Breast epithelium (tissue), 4 donors: ENCODE measurements at regions not wholly inside any gene's neighbourhood (a gene's known extent, or its start where the extent isn't known, plus 50 kb on each side); places are given as distances from the start of the nearest gene placed in this dataset.

ENCODE experiments used
- DNase-seq, 2 donors: peaks; one replicate each; pipeline ENCODE4 v3.0.0-alpha.2; 2019; ENCODE audit warnings: low spot score in 2 of 2
- H3K27ac ChIP-seq, 2 donors: fragments of 200-600 bp; sonication (generic) in 1 of 2; one replicate each; pipeline ENCODE4 v1.5.1; 2016 to 2019; ENCODE audit warnings: mild to moderate bottlenecking in 1 of 2
- H3K27me3 ChIP-seq, 2 donors: fragments of 200-600 bp; sonication (generic) in 1 of 2; one replicate each; pipeline versions ENCODE4 v1.5.1 to v1.6.0; 2017 to 2019; ENCODE audit warnings: control low read depth in 1 of 2, mild to moderate bottlenecking in 1 of 2
- H3K36me3 ChIP-seq: fragments of 200-600 bp; one replicate; pipeline ENCODE4 v1.5.1; 2019
- H3K4me1 ChIP-seq, 2 donors: fragments of 200-600 bp; sonication (generic); one replicate each; pipeline ENCODE4 v1.5.1; 2016 to 2019; ENCODE audit warnings: control low read depth in 1 of 2
- H3K4me3 ChIP-seq, 3 donors: fragments of 200-600 bp; sonication (generic); 1 replicate in 2 of 3; 2 replicates in 1 of 3; pipeline ENCODE4 v1.5.1; 2016 to 2019; ENCODE audit warnings: mild to moderate bottlenecking in 3 of 3, moderate library complexity in 2 of 3
- H3K9me3 ChIP-seq, 2 donors: fragments of 200-600 bp; sonication (generic) in 1 of 2; one replicate each; pipeline ENCODE4 v1.5.1; 2016 to 2019; ENCODE audit warnings: control low read depth in 1 of 2
- POLR2A ChIP-seq: fragments of 450-650 bp; IDR thresholded peaks from one replicate; pipeline ENCODE4 v1.6.1; 2016; ENCODE audit warnings: antibody characterized with exemption, mild to moderate bottlenecking, moderate library complexity
- POLR2AphosphoS5 ChIP-seq, 3 donors: sonication (generic); formaldehyde crosslinking; IDR thresholded peaks; one replicate each; pipeline ENCODE4 v1.6.1; 2017; ENCODE audit warnings: antibody characterized with exemption in 3 of 3
- intact Hi-C: fragments of 100-400 bp; cut with DNase I; formaldehyde crosslinking; loops from one replicate; pipeline ENCODE4 v1.15.1; 2023; ENCODE audit warnings: low total_unique reads
- TF ChIP-seq, protein P1 (sequence below), 3 donors: fragments of 450-650 bp; IDR thresholded peaks; one replicate each; pipeline ENCODE4 v1.5.1; 2016 to 2017; ENCODE audit warnings: antibody characterized with exemption in 3 of 3, mild to moderate bottlenecking in 3 of 3, moderate library complexity in 3 of 3

- H3K4me1 ChIP-seq, result no peaks in the 10 kb centered on the region
- no peaks in the 10 kb centered on the region for H3K36me3 ChIP-seq
- H3K4me3 ChIP-seq, result no peak overlapping the region
- no peak for DNase-seq
- TF ChIP-seq POLR2AphosphoS5 (IDR thresholded peaks at IDR 0.05) (no peak), POLR2A (no peak)
- TF ChIP-seq, protein P1, sequence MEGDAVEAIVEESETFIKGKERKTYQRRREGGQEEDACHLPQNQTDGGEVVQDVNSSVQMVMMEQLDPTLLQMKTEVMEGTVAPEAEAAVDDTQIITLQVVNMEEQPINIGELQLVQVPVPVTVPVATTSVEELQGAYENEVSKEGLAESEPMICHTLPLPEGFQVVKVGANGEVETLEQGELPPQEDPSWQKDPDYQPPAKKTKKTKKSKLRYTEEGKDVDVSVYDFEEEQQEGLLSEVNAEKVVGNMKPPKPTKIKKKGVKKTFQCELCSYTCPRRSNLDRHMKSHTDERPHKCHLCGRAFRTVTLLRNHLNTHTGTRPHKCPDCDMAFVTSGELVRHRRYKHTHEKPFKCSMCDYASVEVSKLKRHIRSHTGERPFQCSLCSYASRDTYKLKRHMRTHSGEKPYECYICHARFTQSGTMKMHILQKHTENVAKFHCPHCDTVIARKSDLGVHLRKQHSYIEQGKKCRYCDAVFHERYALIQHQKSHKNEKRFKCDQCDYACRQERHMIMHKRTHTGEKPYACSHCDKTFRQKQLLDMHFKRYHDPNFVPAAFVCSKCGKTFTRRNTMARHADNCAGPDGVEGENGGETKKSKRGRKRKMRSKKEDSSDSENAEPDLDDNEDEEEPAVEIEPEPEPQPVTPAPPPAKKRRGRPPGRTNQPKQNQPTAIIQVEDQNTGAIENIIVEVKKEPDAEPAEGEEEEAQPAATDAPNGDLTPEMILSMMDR (IDR thresholded peaks at IDR 0.05), result no peak
- no peaks in the 10 kb centered on the region for H3K9me3 ChIP-seq
- no peak overlapping the region for H3K27ac ChIP-seq
- no peaks in the 10 kb centered on the region for H3K27me3 ChIP-seq
- intact Hi-C loops, result no loop called here
These were observed 210.7 kb downstream of the EFCAB11 start for GRCh38 chr14:89743828-89744227.

GRCh38 chr14:89740241-89740640 is 214.3 kb downstream of the EFCAB11 start:
- H3K4me1 ChIP-seq, result no peaks in the 10 kb centered on the region
- no peaks in the 10 kb centered on the region for H3K27me3 ChIP-seq
- TF ChIP-seq POLR2AphosphoS5 (IDR thresholded peaks at IDR 0.05) (no peak), POLR2A (no peak)
- TF ChIP-seq, protein P1 (IDR thresholded peaks at IDR 0.05), result no peak
- H3K9me3 ChIP-seq, result no peaks in the 10 kb centered on the region
- H3K27ac ChIP-seq, result peak overlapping the region in 1 of 2 donors; percentile 45
- DNase-seq, result no peak
- intact Hi-C loops, result no loop called here
- no peaks in the 10 kb centered on the region for H3K36me3 ChIP-seq
- H3K4me3 ChIP-seq, result no peak overlapping the region

- no peaks in the 10 kb centered on the region for H3K9me3 ChIP-seq
- H3K27ac ChIP-seq, result no peak overlapping the region
- no peak for DNase-seq
- no peak overlapping the region for H3K4me3 ChIP-seq
- no peaks in the 10 kb centered on the region for H3K36me3 ChIP-seq
- intact Hi-C loops, result no loop called here
- H3K4me1 ChIP-seq, result no peaks in the 10 kb centered on the region
- no peaks in the 10 kb centered on the region for H3K27me3 ChIP-seq
- TF ChIP-seq POLR2AphosphoS5 (IDR thresholded peaks at IDR 0.05) (no peak), POLR2A (no peak)
- TF ChIP-seq, protein P1 (IDR thresholded peaks at IDR 0.05), result no peak
These were observed 217.6 kb downstream of the EFCAB11 start for GRCh38 chr14:89736881-89737280.

DNA sequence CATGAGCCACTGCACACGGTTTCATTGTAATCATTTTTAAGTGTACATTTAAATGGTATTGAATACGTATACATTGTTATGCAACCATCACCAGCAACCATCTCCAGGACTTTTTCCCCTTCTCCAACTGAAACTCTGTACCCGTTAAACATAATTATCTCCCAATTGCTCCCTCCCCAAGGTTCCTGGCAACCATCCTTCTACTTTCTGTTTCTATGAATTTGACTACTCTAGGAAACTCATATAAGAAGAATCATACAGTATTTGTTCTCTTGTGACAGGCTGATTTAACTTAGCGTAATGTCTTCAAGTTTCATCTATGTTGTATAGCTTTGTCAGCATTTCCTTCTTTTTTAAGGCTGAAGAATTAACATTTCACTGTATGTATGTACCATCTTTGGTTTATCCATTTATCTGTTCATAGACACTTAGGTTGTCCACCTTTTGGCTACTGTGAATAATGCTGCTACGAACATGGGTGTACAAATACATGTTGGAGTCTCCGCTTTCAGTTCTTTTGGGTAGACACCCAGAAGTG is 223.1 kb downstream of the EFCAB11 start:
- no peak overlapping the region for H3K4me3 ChIP-seq
- intact Hi-C loops, result no loop called here
- no peaks in the 10 kb centered on the region for H3K27me3 ChIP-seq
- no peaks in the 10 kb centered on the region for H3K4me1 ChIP-seq
- TF ChIP-seq POLR2AphosphoS5 (IDR thresholded peaks at IDR 0.05) (no peak), POLR2A (no peak)
- TF ChIP-seq, protein P1 (IDR thresholded peaks at IDR 0.05), result no peak
- H3K36me3 ChIP-seq, result no peaks in the 10 kb centered on the region
- DNase-seq, result no peak
- no peaks in the 10 kb centered on the region for H3K9me3 ChIP-seq
- H3K27ac ChIP-seq, result no peak overlapping the region

DNA sequence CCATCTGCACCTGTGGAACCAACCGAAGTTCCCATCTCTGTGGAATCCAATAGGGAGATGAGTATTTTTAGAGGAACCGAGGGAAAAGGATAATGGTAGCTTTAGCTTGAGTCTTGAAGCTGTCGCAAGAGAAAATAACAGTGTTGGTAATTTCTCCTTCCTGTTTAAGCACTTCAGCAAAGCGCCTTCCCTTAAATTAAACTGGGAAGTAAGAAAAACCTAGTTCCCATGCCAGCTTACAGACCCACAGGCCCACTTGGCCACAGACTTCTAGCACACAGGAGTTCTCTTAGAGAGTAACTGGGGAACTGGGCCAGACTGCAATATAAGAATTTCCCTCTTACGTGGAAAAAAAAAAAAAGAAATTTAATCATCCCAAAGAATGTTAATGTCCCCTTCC is 223.8 kb downstream of the EFCAB11 start:
- Histone ChIP-seq H3K27ac (no peak overlapping the region), H3K27me3 (no peaks in the 10 kb centered on the region), H3K4me3 (no peak overlapping the region), H3K9me3 (no peaks in the 10 kb centered on the region), H3K36me3 (no peaks in the 10 kb centered on the region), H3K4me1 (no peaks in the 10 kb centered on the region)
- no peak for DNase-seq
- TF ChIP-seq POLR2A (no peak), POLR2AphosphoS5 (IDR thresholded peaks at IDR 0.05) (no peak)
- TF ChIP-seq, protein P1 (IDR thresholded peaks at IDR 0.05), result no peak
- intact Hi-C loops, result no loop called here
